ENCODE measurements at regions not wholly inside any gene's neighbourhood (a gene's known extent, or its start where the extent isn't known, plus 50 kb on each side); places are given as distances from the start of the nearest gene placed in this dataset.
"Not testable (repeated sequence)": the region's sequence is repeated elsewhere in the genome, so short reads cannot be mapped to it uniquely, and the experiment has no call there.

DNA sequence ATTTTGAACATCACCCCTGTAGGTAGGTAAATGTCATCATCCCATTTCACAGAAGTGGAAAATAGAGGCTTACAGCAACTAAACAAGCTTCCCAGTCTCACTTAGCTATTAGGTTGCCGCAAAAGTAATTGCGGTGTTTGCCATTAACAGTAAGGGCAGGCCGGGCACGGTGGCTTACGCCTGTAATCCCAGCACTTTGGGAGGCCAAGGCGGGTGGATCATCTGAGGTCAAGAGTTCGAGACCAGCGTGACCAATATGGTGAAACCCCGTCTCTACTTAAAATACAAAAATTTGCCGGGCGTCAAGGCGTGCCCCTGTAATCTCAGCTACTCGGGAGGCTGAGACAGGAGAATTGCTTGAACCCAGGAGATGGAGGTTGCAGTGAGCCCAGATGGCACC lies 179.7 kb downstream of the IRF8 start:
- not testable (repeated sequence) for DNase-seq

DNA sequence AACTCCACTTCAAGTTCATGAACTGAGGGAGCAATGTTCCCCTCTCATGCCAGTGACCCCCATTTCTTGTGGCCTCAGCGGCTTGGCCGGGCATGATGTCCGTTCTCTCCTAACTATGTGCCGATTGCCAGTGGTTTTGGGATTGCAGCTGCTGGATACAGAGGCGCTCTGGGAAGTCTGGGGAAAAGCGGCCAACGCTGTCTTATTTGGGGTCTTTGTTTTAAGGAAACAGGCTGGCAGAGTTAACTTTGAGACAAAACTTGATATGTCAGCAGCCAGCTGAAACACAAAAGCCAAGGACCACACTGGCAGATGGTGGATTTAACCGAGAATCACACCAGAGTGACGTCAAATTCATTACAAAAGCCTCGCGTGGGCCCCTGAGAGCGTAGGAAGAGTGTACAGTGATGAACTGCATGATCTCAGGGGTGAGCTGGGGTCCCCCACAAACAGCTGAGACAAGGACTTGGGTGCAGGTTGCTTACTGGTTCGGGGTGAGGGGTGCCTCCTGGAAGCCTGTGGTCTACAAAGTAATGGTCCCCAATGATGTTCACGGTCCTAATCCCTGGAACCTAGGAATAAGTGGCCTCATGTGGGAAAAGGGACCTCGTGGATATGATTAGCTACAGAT lies 180.4 kb downstream of the IRF8 start:
- no peak for DNase-seq

DNA sequence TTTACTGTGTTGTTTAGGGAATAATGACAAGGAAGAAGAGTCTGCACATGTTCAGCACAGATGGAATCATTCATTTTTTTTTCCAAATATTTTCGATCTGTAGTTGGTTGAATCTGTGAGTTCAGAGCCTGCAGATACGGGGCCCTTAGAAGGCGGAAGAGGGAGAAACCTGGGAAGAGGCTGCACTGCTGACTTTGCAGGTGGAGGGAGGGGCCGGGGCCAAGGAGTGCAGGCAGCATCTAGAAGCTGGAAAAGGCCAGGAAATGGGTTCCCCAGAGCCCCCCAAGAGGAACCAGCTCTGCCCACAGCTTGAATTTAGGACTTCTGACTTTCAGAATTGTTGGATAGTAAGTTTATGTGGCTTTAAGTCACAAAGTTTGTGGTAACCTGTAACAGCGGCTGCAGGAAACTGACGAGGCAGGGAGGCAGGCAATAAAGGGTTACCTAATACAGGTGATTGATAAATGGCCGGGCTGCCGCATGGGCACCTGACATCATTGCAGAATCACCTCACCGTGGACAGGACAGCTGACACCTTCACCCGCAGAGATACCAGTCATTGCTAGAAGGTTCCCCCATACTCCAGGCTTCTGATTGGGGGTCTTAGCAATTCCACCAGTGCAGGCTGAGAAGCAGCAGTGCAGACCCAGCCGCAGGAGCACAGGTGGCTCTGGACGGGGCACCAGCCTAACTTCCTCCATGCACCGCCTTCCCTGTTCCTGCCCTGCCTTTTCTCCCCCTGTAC lies 181.3 kb downstream of the IRF8 start:
- no peak for DNase-seq

DNA sequence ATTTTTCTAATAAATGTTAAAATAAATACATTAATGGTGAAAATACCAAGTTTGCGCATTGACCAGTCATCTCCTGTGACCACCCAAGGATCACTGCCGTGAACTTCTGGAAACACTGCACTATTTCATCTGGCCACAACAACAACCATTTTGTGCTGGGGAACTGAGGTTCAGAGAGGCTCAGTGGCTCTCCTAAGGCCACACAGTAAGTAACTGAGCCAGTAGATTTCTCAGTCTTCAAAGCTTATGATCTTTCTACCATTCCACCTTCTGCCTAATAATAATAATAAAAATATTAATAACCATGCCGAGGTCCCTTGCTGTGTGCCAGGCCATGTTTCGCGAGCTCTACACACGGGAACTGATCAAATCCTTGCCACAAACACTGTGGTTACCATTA lies 182.0 kb downstream of the IRF8 start:
- DNase-seq = no peak

DNA sequence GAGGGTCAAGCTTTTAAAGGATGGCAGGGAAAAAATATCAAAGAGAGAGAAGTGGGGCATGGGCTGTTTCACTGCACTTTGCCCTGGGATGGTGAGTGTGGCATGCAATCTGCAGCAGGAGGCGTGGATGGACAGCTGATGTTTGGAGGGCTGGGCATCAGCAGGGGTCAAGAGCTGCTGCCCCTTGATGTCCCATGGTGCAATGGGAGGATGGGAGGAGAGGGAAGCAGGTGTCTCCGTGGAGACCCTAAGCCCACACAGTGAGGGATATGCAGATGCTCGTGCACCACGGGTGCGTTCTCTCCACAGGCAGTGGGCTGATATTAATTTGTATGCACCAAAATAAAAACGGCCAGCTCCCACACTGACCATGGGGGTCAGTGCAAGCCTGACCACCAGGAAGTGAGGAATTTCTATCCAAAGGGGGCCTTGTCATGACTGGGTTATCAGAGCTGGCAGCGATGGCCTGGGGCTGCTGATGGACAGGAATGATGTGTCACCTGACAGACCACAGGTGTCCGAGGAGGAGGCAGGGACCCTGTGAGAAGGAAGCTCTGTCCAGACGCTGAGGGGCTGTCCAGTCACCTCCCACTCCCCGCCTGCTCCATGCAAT lies 183.6 kb downstream of the IRF8 start:
- DNase-seq = no peak

DNA sequence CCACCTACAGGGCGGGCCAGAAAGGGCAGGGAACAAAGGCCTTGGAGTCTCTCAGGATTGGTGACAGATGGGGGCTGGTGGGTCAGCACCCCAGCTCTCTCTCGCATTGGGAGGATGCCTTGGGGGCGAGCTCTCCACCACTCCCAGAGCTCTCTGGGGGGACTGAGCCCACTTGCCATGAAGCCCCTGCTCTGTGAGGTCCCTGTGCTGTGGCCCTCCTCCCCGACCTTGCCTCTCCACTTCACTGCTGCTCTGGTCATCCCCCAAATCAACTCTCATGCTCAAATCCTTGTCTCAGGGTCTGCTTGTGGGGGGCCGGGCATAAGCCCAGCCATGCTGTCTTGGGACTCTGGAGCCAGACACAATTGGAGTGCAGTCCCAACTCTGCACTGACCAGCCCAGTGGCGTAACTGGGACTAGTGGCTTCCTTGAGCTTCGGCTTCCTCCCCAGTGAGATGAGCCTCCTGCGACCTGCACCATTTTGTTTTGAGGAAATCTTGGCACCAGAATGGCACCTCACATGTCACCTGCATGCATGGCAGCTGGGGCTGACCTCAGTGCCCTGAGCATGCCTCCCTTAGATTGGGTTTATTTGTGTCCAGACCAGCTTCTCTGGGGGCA lies 184.5 kb downstream of the IRF8 start:
- no peak for DNase-seq

DNA sequence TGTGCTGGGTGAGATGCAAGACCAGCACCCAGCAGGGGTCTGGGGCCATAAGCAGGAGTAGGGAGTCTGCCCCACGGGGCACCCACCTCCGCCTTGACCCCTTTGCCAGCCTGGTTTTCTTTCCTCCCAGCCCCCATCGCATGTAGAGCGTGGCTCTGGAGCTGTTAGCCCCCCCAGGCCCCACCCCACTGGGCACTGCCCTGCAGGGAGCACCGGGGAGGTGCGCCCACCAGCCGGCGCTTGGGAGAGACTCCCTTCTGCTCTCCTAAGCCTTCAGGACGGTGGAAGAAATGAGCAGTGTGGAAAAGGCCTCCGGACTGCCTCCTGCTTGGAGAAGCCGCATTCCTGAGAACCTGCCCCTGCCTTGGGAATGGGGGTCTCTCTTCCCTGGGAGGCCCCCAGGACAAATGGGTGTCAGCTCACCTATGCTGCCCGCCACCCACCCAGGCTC lies 186.2 kb downstream of the IRF8 start:
- DNase-seq = no peak

DNA sequence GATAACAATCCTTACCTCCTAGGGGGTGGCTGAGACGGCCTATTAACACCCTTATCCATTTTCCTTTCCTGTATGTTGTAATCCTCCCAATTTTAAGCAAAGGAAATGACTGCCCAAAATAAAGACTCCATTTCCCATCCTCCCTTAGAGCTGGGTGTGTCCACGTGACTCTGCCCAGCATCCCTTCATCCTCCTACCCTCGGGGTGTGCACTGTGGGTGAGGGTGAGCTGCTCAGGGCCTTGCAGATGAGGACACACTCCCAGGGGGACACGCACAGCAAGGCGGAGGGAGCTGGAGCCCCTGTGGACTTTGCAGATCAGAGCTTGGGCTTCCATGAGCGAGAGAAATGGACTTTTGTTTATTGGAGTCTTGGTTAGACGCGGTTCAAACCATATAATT lies 186.8 kb downstream of the IRF8 start:
- no peak for DNase-seq

DNA sequence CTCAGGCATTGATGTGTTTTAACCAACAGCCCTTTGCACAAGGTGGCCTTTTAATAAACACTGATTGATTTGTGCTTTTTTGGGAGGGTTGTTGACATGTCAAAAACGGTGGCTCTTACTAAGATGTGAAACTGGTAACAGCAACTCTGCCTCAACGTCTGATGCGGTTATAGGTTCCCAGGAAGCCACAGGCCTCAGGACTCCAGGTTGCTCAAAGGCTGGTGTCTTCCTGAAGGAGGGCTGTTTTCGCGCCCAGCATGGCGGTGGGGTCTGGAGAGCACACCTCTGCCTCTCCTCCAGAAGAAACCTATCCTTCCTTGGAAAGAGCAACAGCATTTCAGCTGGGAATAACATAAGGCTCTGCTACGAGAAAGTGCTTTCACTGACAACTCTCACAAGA lies 187.5 kb downstream of the IRF8 start:
- no peak for DNase-seq

DNA sequence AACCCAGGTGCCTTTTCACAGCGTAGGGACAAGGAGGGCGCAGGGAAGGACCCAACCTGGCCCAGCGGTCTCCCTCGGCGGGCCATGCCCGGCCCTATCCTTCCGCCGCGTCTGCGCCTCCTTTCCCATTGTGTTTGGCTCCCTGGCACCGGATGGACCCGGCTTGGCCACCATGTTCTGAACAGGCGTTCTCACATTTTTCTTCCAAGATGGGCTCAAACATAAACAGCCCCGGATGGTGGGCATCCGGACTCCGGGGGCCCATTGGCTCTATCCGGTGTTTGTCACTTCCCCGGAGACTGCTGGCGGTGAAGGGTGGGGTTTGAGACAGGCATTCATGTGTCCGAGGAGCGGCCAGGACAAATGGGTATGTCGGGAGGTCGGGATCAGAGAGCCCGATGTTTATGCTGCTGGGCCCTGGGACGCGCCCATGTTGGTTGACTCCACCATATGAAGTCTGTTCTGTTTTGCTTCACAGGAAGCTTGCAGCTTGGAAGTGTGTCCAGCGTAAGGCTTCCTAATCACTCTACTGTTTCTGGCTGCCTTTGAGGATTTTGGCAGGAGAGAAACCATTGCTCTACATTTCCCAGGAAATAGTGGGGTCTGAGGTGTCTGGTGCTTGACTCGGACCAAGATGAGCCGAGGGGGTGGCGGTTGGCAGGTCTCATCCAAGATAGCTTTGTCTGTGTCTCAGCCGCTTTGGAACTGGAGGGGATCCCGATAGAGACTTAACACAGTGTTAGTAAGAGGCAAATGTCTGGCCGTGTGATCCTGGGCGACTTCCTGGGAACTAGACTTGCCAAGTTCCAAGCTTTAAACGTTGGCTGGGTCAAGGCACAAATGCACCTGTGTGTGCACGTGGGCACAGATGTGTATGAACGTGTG lies 188.3 kb downstream of the IRF8 start:
- DNase-seq = no peak

DNA sequence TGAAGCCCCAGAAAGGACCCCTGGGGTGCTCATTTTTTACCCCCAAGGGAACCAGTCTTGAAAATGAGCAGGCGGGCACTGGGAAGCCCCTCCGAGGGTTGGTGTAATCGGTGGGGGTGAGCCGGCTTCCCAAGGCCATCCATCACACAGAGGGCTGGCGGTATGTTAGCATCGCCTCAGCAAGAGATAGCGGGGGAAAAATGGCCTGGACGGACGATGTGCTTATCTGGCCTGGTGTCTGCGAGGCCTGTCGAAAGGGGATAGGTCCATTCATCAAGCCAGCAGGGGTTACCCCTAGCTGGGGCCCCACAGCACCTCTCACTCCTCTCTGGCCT lies 188.9 kb downstream of the IRF8 start:
- DNase-seq = no peak

DNA sequence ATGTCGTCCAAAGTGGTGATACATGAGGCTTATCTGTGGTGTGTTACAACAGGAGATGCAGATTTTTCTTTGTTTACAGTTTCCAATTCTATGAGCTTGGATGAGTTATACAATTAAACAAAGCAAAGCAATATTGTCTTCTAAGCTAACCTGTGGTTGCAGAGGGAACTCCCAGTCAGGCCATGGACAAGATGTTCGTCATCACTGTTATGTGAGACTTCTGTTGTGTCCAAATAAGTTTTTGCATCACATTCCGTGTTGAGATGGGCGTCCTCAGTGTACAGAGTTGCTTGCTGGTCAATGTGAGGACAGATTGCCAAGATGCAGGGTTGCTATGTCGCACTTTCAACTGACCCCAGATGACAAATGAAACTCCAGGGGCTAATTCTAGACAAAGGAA lies 189.3 kb downstream of the IRF8 start:
- no peak for DNase-seq

DNA sequence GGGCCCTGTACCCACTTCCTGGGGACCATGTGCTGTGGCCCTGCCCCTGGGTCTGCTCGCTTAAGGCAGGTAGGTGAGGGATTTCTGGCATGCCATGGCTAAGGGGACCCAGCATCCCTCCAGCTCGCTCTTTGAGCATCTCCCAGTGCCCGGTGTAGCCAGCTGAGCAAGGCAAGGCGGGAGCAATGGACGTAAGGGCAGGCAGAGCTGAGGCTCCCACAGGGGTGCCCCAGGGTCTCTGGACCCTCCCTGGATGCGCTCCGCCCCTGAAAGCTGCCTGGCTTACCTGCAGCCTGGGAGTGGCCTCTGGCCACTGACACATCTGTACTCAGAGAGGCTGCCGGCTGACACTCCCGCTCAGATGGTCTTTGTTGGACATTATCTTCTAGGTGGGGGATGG lies 189.9 kb downstream of the IRF8 start:
- DNase-seq = no peak

DNA sequence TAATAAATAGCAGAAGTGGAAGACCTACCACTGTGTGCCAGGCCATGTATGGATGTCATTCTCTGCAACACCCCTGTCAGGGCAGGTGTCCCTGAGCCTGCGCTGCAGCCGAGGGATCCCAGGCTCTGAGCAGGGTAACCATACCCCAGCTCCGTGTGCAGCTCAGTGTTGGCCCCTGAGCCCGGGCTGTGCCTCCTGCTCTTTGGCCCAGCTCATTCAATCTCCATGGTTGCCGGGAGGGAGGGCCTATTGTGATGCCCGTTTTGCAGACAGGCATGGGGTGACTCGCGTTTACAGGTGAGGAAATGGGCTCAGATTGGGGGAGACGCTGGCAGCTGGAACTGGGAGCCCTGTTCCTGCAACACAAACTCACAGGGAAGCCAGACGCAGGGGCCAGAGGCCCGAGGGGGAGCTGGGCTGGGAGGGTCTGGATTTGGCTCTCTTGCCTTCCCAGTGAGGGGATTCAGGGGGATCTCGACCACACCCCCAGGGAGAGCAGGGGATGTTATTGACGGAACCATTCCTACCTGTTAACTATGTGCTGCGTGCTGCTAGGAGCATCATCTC lies 190.5 kb downstream of the IRF8 start:
- no peak for DNase-seq

DNA sequence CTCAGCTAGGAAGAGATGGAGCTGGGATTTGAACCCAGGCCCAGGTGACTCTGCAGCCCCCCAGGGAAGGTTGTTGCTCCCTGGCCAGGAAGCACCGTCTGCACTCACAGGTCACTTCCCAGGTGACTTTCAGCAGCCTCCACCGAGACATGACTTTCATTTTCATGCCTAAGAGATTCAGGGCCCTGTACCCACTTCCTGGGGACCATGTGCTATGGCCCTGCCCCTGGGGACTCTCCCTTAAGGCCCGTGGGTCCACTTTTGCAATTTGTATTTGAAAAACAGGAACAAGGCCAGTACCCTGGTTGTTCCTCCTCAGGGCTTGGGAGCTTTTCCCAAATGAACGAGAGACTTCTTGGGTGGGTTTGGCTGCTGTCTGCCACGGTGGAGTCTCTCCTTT lies 191.0 kb downstream of the IRF8 start:
- DNase-seq = no peak

DNA sequence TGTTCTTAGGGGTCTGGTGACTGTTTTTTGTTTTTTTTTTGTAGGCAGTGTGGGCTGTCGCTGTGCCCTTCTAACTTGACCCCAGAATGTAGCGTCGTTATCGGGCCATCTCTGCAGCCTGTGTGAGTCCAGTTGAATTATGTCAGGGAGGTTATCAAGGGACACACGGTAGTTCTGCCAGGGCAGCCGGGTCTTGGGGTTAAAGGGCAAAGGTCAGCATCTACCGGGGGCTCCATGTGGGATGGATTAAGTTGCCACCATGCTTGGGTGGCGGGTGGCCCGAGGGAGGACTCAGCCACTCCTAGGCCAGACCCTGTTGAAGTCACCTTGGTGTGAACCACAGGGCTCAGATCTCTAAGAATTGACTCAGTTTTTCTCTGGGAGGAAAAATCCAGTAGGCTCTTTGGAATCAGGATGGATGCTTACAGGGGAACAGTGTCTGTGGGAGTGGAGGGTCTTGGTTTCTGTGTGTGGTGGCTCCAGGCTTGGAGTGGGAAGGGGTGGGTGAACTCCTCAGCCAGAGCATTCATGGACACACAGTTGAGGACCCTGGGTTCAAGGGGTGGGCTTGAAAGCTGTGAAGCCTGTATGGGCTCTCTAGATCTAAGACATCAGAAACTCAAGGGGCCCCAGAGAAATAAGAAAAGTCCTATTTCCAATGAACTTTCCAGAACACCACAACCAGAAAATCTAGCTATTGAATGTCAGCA lies 191.7 kb downstream of the IRF8 start:
- DNase-seq = no peak

DNA sequence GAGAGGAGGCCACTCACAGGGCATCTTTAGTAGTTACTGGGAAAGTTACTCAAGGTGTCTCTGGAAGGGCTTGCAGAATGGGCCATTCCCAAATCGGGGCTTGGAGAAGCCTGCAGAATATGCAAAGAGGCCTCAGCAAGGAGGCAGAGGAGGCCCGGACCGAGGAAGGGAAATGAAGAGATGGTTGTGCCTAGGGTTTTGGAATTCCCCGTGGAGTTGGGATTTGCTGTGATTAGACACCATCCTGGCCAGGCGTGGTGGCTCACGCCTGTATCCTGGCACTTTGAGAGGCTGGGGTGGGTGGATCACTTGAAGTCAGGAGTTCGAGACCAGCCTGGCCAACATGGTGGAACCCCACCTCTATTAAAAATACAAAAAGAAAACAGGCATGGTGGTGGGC lies 193.0 kb downstream of the IRF8 start:
- no peak for DNase-seq

DNA sequence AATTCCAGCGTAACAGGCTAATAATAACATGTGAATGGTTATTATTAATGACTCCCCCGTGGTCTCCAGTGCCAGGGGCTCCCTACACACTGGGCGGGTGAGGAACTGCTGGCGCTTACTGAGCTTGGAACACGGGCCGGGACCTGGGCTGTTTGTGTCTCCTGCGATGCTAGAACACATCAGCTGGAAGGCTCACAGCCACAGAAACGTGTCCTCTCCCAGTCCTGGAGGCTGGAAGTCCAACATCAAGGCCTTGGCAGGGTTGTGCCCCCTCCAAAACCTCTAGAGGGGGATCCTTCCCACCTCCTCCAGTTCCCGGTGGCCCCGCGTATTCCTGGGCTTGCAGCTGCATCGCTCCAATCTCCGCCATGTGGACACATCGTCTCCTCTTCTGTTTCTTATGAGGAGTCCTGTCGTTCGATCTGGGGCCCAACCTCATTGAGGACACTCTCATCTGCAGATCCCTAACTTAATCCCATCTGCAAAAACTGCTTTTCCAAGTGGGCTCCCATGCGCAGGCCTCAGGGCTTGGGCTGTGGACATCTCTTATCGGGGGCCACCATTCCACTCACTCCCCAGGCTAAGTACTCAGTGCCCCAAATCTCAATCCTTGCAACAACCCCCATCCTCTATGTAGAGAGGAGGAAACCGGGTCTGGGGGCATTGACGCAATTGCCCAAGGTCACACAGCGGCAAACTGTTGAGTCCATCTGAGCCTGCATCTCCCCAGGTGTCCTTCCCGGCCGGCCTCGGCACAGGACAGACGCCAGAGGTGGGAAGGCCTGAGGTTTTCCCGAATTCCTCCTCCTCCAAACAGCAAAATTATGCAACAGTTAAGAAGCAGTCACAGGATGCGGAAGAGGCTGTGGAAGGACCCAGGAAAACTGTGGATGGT lies 193.9 kb downstream of the IRF8 start:
- DNase-seq = no peak

DNA sequence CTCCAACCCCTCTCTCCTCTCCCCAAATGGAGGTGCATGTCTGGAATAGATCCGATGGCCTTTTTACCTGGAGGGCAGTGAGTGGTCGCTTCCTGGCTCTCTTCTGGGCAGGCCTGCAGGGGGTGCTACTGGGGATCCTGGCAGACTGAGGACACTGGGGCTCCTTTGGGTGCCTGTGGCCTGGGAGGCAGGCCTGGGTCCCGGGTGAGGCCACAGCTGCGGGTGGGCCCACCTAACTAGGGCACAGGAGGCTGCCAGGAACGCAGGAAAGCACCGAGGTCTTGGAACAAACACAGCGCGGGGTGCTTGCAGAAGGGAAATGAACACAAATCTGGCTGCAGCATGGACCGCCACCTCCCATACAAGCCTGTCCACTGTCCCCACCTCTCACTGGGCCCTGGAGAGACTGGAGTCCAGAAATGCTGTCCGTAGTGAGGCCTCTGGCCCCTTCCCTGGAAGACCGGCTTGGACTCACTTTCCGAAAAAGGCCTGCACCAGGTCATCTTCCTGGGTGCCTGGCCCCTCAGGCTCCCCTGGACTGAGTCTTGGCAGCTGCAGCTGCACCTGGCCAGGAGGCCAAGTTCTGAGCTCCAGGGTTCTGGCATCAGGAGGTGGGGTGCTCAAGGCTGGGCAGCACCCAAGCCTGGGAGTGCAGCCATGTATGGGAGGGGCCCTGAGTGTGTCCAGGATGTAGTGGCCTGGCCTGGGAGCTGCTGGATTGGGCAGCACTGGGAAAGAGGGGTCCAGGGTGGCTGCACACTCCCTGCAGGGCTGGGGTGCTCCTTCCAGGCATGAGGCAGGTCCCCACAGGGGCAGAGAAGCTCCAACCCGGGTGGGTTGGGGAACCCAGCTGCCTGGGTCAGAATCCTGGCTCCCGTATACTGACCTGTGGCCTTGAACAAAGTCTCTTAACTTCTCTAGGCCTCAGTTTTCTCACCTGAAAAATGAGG lies 195.1 kb downstream of the IRF8 start:
- DNase-seq = no peak
